IPS-15b (cell line): ENCODE measurements at regions not wholly inside any gene's neighbourhood (a gene's known extent, or its start where the extent isn't known, plus 50 kb on each side); places are given as distances from the start of the nearest gene placed in this dataset.

Experiments used
- H3K27me3 ChIP-seq: one replicate; pipeline ENCODE4 v1.6.1; 2013; ENCODE audit warnings: low read length; ENCODE audit not compliant: control insufficient read depth, insufficient read depth
- H3K36me3 ChIP-seq: one replicate; pipeline ENCODE4 v1.6.1; 2013; ENCODE audit warnings: low read length; ENCODE audit not compliant: control insufficient read depth, insufficient read depth
- H3K4me1 ChIP-seq: one replicate; pipeline ENCODE4 v1.6.1; 2013; ENCODE audit warnings: mild to moderate bottlenecking, low read length; ENCODE audit not compliant: control insufficient read depth, insufficient read depth
- H3K4me3 ChIP-seq: one replicate; pipeline ENCODE4 v1.5.1; 2013; ENCODE audit warnings: low read depth, low read length
- H3K9ac ChIP-seq: one replicate; pipeline ENCODE4 v1.6.1; 2013; ENCODE audit warnings: low read depth, mild to moderate bottlenecking, low read length
- H3K9me3 ChIP-seq: one replicate; pipeline ENCODE4 v1.6.1; 2013; ENCODE audit warnings: mild to moderate bottlenecking, low read length; ENCODE audit not compliant: control insufficient read depth, insufficient read depth

- Histone ChIP-seq H3K9me3 (no peaks in the 10 kb centered on the region), H3K4me3 (no peak overlapping the region), H3K27me3 (no peaks in the 10 kb centered on the region), H3K36me3 (no peaks in the 10 kb centered on the region), H3K4me1 (peaks cover 12% of the 10 kb centered on the region), H3K9ac (no peak overlapping the region)
These were observed 329.3 kb upstream of the RPS6KA3 start for GRCh38 chrX:20595928-20596575.

- Histone ChIP-seq H3K27me3 (no peaks in the 10 kb centered on the region), H3K9me3 (no peaks in the 10 kb centered on the region), H3K36me3 (no peaks in the 10 kb centered on the region), H3K4me1 (peaks cover 12% of the 10 kb centered on the region), H3K4me3 (no peak overlapping the region), H3K9ac (no peak overlapping the region)
These were observed 328.3 kb upstream of the RPS6KA3 start for GRCh38 chrX:20594985-20595384.

GRCh38 chrX:20593836-20594235 is 327.1 kb upstream of the RPS6KA3 start:
- H3K4me1 ChIP-seq, result peaks cover 12% of the 10 kb centered on the region
- no peak overlapping the region for H3K9ac ChIP-seq
- H3K4me3 ChIP-seq, result no peak overlapping the region
- H3K36me3 ChIP-seq, result no peaks in the 10 kb centered on the region
- no peaks in the 10 kb centered on the region for H3K9me3 ChIP-seq
- no peaks in the 10 kb centered on the region for H3K27me3 ChIP-seq

- Histone ChIP-seq H3K4me3 (no peak overlapping the region), H3K36me3 (no peaks in the 10 kb centered on the region), H3K27me3 (no peaks in the 10 kb centered on the region), H3K9ac (no peak overlapping the region), H3K9me3 (no peaks in the 10 kb centered on the region), H3K4me1 (peaks cover 12% of the 10 kb centered on the region)
These were observed 326.7 kb upstream of the RPS6KA3 start for GRCh38 chrX:20593402-20593801.

GRCh38 chrX:20591246-20591645 is 324.5 kb upstream of the RPS6KA3 start:
- Histone ChIP-seq H3K4me3 (no peak overlapping the region), H3K9ac (no peak overlapping the region), H3K9me3 (no peaks in the 10 kb centered on the region), H3K36me3 (no peaks in the 10 kb centered on the region), H3K4me1 (peaks cover 12% of the 10 kb centered on the region), H3K27me3 (no peaks in the 10 kb centered on the region)

GRCh38 chrX:20585782-20586181 is 319.1 kb upstream of the RPS6KA3 start:
- Histone ChIP-seq H3K9ac (no peak overlapping the region), H3K4me3 (no peak overlapping the region), H3K9me3 (no peaks in the 10 kb centered on the region), H3K27me3 (no peaks in the 10 kb centered on the region), H3K36me3 (no peaks in the 10 kb centered on the region), H3K4me1 (no peaks in the 10 kb centered on the region)

GRCh38 chrX:20571611-20572010 is 304.9 kb upstream of the RPS6KA3 start:
- H3K27me3 ChIP-seq, result no peaks in the 10 kb centered on the region
- no peaks in the 10 kb centered on the region for H3K36me3 ChIP-seq
- no peaks in the 10 kb centered on the region for H3K4me1 ChIP-seq
- H3K9me3 ChIP-seq, result no peaks in the 10 kb centered on the region
- H3K9ac ChIP-seq, result no peak overlapping the region
- no peak overlapping the region for H3K4me3 ChIP-seq

GRCh38 chrX:20567108-20567507 is 300.4 kb upstream of the RPS6KA3 start:
- no peaks in the 10 kb centered on the region for H3K36me3 ChIP-seq
- no peak overlapping the region for H3K9ac ChIP-seq
- no peaks in the 10 kb centered on the region for H3K9me3 ChIP-seq
- H3K4me3 ChIP-seq, result no peak overlapping the region
- H3K27me3 ChIP-seq, result no peaks in the 10 kb centered on the region
- H3K4me1 ChIP-seq, result peaks cover 6% of the 10 kb centered on the region

GRCh38 chrX:20547611-20548051 is 280.9 kb upstream of the RPS6KA3 start:
- H3K4me3 ChIP-seq, result no peak overlapping the region
- no peaks in the 10 kb centered on the region for H3K9me3 ChIP-seq
- no peaks in the 10 kb centered on the region for H3K27me3 ChIP-seq
- no peaks in the 10 kb centered on the region for H3K4me1 ChIP-seq
- H3K9ac ChIP-seq, result no peak overlapping the region
- H3K36me3 ChIP-seq, result no peaks in the 10 kb centered on the region

- no peaks in the 10 kb centered on the region for H3K4me1 ChIP-seq
- no peaks in the 10 kb centered on the region for H3K36me3 ChIP-seq
- H3K9me3 ChIP-seq, result peaks cover 3% of the 10 kb centered on the region
- H3K27me3 ChIP-seq, result no peaks in the 10 kb centered on the region
- H3K9ac ChIP-seq, result no peak overlapping the region
- H3K4me3 ChIP-seq, result no peak overlapping the region
These were observed 278.8 kb upstream of the RPS6KA3 start for GRCh38 chrX:20545538-20545937.

- Histone ChIP-seq H3K36me3 (no peaks in the 10 kb centered on the region), H3K9ac (no peak overlapping the region), H3K4me3 (no peak overlapping the region), H3K27me3 (no peaks in the 10 kb centered on the region), H3K9me3 (peaks cover 3% of the 10 kb centered on the region), H3K4me1 (no peaks in the 10 kb centered on the region)
These were observed 275.4 kb upstream of the RPS6KA3 start for GRCh38 chrX:20542072-20542471.

- Histone ChIP-seq H3K27me3 (no peaks in the 10 kb centered on the region), H3K9me3 (peaks cover 3% of the 10 kb centered on the region), H3K4me3 (no peak overlapping the region), H3K9ac (no peak overlapping the region), H3K4me1 (no peaks in the 10 kb centered on the region), H3K36me3 (no peaks in the 10 kb centered on the region)
These were observed 272.3 kb upstream of the RPS6KA3 start for GRCh38 chrX:20538974-20539373.
